Vagina (tissue), 2 donors: ENCODE measurements at regions not wholly inside any gene's neighbourhood (a gene's known extent, or its start where the extent isn't known, plus 50 kb on each side); places are given as distances from the start of the nearest gene placed in this dataset.
"Not testable (repeated sequence)": the region's sequence is repeated elsewhere in the genome, so short reads cannot be mapped to it uniquely, and the experiment has no call there.

Experiments used
- DNase-seq, 2 donors: peaks; one replicate each; pipeline ENCODE4 v3.0.0-alpha.2; 2017; ENCODE audit errors: extremely low spot score in 2 of 2
- H3K27ac ChIP-seq: fragments of 200-600 bp; sonication (generic); one replicate; pipeline ENCODE4 v1.5.1; 2019
- H3K27me3 ChIP-seq: fragments of 200-600 bp; sonication (generic); one replicate; pipeline ENCODE4 v1.5.1; 2019
- H3K36me3 ChIP-seq, 2 donors: fragments of 200-600 bp; sonication (generic); one replicate each; pipeline ENCODE4 v1.5.1; 2017 to 2019
- H3K4me1 ChIP-seq: fragments of 200-600 bp; sonication (generic); one replicate; pipeline ENCODE4 v1.5.1; 2019
- H3K4me3 ChIP-seq, 2 donors: fragments of 200-600 bp; sonication (generic); 1 replicate in 1 of 2; 2 replicates in 1 of 2; pipeline ENCODE4 v1.5.1; 2016 to 2019
- H3K9me3 ChIP-seq: fragments of 200-600 bp; sonication (generic); one replicate; pipeline ENCODE4 v1.5.1; 2019
- POLR2A ChIP-seq, 2 donors: fragments of 450-650 bp; IDR thresholded peaks; one replicate each; pipeline ENCODE4 v1.6.1; 2017; ENCODE audit warnings: antibody characterized with exemption in 2 of 2, mild to moderate bottlenecking in 2 of 2, moderate library complexity in 2 of 2
- POLR2AphosphoS5 ChIP-seq, 2 donors: sonication (generic); formaldehyde crosslinking; IDR thresholded peaks; one replicate each; pipeline ENCODE4 v1.9.0; 2017; ENCODE audit warnings: antibody characterized with exemption in 2 of 2, mild to moderate bottlenecking in 2 of 2, low read depth in 1 of 2; ENCODE audit not compliant: insufficient read depth in 1 of 2
- intact Hi-C: fragments of 100-400 bp; cut with DNase I; formaldehyde crosslinking; loops from one replicate; pipeline ENCODE4 v1.15.1; 2023
- TF ChIP-seq, protein P1 (sequence below), 3 experiments: fragments of 450-650 bp in 2 of 3; fragments of 200-600 bp in 1 of 3; sonication (generic) in 1 of 3; IDR thresholded peaks; one replicate each; pipeline ENCODE4 v1.5.1; 2017 to 2019; ENCODE audit warnings: antibody characterized with exemption in 3 of 3, mild to moderate bottlenecking in 2 of 3, moderate library complexity in 2 of 3

DNA sequence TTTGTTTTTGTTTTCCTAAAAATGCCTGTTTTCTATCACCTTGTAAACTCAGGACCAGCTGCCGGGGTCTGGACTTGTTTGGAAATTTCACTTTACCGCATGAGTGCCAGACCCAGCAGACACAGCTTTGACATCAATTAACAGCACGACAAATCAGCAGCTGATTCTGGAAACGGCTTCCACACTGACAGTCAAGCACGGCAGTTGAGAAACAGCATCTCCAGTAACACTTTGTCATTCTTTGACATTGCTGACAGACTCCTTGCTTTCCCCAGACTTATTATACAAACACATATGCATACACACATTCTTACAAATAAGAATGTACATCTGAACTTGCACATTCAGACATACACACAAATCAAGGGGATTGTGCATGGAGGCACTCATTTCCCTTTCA is 1017.6 kb upstream of the HS3ST1 start:
- Histone ChIP-seq H3K4me3 (no peak overlapping the region), H3K27me3 (no peaks in the 10 kb centered on the region), H3K9me3 (no peaks in the 10 kb centered on the region), H3K4me1 (no peaks in the 10 kb centered on the region), H3K36me3 (no peaks in the 10 kb centered on the region), H3K27ac (no peak overlapping the region)
- intact Hi-C loops = no loop called here
- TF ChIP-seq, protein P1, sequence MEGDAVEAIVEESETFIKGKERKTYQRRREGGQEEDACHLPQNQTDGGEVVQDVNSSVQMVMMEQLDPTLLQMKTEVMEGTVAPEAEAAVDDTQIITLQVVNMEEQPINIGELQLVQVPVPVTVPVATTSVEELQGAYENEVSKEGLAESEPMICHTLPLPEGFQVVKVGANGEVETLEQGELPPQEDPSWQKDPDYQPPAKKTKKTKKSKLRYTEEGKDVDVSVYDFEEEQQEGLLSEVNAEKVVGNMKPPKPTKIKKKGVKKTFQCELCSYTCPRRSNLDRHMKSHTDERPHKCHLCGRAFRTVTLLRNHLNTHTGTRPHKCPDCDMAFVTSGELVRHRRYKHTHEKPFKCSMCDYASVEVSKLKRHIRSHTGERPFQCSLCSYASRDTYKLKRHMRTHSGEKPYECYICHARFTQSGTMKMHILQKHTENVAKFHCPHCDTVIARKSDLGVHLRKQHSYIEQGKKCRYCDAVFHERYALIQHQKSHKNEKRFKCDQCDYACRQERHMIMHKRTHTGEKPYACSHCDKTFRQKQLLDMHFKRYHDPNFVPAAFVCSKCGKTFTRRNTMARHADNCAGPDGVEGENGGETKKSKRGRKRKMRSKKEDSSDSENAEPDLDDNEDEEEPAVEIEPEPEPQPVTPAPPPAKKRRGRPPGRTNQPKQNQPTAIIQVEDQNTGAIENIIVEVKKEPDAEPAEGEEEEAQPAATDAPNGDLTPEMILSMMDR (IDR thresholded peaks at IDR 0.05) = no peak
- TF ChIP-seq POLR2AphosphoS5 (IDR thresholded peaks at IDR 0.05; ENCODE audit: insufficient read depth in 1 of 2, low read depth in 1 of 2) = no peak
- TF ChIP-seq POLR2A (IDR thresholded peaks at IDR 0.05) = no peak
- no peak for DNase-seq

DNA sequence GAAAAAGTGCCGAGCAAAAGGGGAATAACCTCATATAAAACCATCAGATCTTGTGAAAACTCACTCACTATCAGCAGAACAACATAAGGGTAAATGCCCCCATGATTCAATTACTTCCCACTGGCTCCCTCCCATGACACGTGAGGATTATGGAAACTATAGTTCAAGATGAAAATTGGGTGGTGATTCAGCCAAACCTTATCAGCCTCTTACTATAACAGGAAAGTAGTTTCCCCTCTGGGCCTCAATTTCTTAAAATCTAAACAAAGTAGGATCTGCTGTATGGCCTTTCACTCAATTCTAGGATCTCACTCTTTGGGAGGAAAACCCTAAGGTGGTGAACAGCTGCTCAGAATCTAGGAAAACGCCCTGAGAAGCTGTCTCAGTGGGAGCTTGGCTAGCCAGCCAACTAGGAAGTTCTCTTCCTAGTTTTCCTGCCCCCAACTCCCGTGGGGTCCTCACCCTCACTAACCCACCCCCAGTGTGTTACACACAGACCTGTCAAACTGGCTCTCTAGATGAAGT is 1017.1 kb upstream of the HS3ST1 start:
- intact Hi-C loops = no loop called here

DNA sequence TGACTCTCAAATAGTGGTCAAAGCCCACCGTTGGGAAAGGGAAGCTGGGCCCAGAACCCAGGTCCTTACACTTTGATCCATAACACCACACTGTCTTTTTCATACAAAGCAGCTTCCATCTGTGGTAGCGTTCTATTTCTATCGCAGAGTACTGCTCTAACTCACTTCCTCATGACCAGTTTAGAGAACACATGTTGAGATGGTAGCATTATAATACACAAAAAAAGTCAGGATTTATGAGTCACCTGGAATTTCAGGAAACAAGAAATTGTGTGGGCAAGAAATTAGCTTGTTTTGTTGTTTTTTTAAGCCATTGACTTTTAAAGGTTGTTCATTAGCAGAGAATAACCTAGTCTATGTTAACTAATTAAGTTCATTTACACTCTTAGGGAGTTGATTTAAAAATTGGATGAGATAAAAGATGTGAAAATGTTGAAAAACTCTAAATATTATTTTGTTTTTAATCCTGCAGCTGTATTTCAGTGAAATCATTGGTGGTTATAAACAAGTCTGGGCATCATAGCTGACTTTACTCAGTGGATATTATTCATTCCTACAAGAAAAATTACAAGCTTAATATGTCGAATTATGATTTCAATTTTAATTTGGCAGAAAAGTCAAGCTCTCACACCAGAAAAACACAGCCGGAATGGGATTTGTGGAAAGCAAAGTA is 1011.1 kb upstream of the HS3ST1 start:
- Histone ChIP-seq H3K27me3 (no peaks in the 10 kb centered on the region), H3K27ac (no peak overlapping the region), H3K36me3 (no peaks in the 10 kb centered on the region), H3K4me3 (no peak overlapping the region), H3K9me3 (no peaks in the 10 kb centered on the region), H3K4me1 (no peaks in the 10 kb centered on the region)
- DNase-seq = no peak
- TF ChIP-seq POLR2A (IDR thresholded peaks at IDR 0.05) (no peak), POLR2AphosphoS5 (IDR thresholded peaks at IDR 0.05; ENCODE audit: insufficient read depth in 1 of 2, low read depth in 1 of 2) (no peak)
- TF ChIP-seq, protein P1 (IDR thresholded peaks at IDR 0.05) = no peak
- intact Hi-C loops = no loop called here

More for the DNA sequence above, 1017.1 kb upstream of the HS3ST1 start:
- Histone ChIP-seq H3K4me3 (no peak overlapping the region), H3K9me3 (no peaks in the 10 kb centered on the region), H3K27ac (no peak overlapping the region), H3K4me1 (no peaks in the 10 kb centered on the region), H3K27me3 (no peaks in the 10 kb centered on the region), H3K36me3 (no peaks in the 10 kb centered on the region)
- DNase-seq = no peak
- TF ChIP-seq POLR2AphosphoS5 (IDR thresholded peaks at IDR 0.05; ENCODE audit: insufficient read depth in 1 of 2, low read depth in 1 of 2) = no peak
- TF ChIP-seq, protein P1 (IDR thresholded peaks at IDR 0.05) = no peak
- no peak for TF ChIP-seq POLR2A (IDR thresholded peaks at IDR 0.05)

- H3K27ac ChIP-seq, H3K27me3 ChIP-seq, H3K9me3 ChIP-seq, H3K4me1 ChIP-seq, H3K4me3 ChIP-seq, H3K36me3 ChIP-seq, intact Hi-C loops, DNase-seq: not testable (repeated sequence)
These were observed 1002.6 kb upstream of the HS3ST1 start for GRCh38 chr4:12431259-12431658.

- Histone ChIP-seq H3K4me1 (no peaks in the 10 kb centered on the region), H3K27me3 (no peaks in the 10 kb centered on the region), H3K36me3 (no peaks in the 10 kb centered on the region), H3K9me3 (no peaks in the 10 kb centered on the region), H3K27ac (no peak overlapping the region), H3K4me3 (no peak overlapping the region)
- intact Hi-C loops = no loop called here
- DNase-seq = no peak
- no peak for TF ChIP-seq POLR2AphosphoS5 (IDR thresholded peaks at IDR 0.05; ENCODE audit: insufficient read depth in 1 of 2, low read depth in 1 of 2)
- TF ChIP-seq, protein P1 (IDR thresholded peaks at IDR 0.05) = no peak
- TF ChIP-seq POLR2A (IDR thresholded peaks at IDR 0.05) = no peak
These were observed 992.7 kb upstream of the HS3ST1 start for GRCh38 chr4:12421364-12421763.
